ENCODE measurements at regions not wholly inside any gene's neighbourhood (a gene's known extent, or its start where the extent isn't known, plus 50 kb on each side); places are given as distances from the start of the nearest gene placed in this dataset.
"Not testable (repeated sequence)": the region's sequence is repeated elsewhere in the genome, so short reads cannot be mapped to it uniquely, and the experiment has no call there.

GRCh38 chr3:103866113-103866512 lies 1431.3 kb downstream of the ZPLD1 start:
- no peak for DNase-seq (ENCODE audit: low spot score)
- Mint-ChIP-seq H3K27ac (no peak overlapping the region), H3K9me3 (peaks cover 4% of the 10 kb centered on the region), H3K4me1 (ENCODE audit: low read depth in 2 of 2) (no peaks in the 10 kb centered on the region), H3K27me3 (no peaks in the 10 kb centered on the region), H3K36me3 (peaks cover 9% of the 10 kb centered on the region), H3K4me3 (no peak overlapping the region)
- no peak for ATAC-seq

DNA sequence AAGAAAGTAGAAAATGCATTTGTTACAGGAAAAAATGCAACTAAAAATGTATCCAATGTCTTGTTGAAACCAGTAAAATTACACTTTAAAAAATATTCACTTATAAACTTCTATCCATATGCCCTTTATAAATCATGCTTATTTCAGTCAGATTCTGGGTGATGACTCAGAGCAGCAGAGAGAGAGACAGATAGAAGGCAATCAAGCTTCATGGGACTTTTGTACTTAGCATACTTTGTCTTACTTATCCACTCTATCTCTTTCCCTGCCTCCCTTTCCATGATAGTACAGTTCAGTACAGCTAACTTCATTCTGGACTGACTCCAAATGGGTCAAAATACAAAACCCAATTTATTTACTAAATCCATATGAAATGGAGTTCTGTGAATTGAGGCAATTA lies 1438.2 kb downstream of the ZPLD1 start:
- Mint-ChIP-seq H3K9me3 (peaks cover 11% of the 10 kb centered on the region), H3K27me3 (no peaks in the 10 kb centered on the region), H3K4me1 (ENCODE audit: low read depth in 2 of 2) (no peaks in the 10 kb centered on the region), H3K4me3 (no peak overlapping the region), H3K27ac (no peak overlapping the region), H3K36me3 (peaks cover 4% of the 10 kb centered on the region)
- ATAC-seq (no peak), DNase-seq (ENCODE audit: low spot score) (no peak)

DNA sequence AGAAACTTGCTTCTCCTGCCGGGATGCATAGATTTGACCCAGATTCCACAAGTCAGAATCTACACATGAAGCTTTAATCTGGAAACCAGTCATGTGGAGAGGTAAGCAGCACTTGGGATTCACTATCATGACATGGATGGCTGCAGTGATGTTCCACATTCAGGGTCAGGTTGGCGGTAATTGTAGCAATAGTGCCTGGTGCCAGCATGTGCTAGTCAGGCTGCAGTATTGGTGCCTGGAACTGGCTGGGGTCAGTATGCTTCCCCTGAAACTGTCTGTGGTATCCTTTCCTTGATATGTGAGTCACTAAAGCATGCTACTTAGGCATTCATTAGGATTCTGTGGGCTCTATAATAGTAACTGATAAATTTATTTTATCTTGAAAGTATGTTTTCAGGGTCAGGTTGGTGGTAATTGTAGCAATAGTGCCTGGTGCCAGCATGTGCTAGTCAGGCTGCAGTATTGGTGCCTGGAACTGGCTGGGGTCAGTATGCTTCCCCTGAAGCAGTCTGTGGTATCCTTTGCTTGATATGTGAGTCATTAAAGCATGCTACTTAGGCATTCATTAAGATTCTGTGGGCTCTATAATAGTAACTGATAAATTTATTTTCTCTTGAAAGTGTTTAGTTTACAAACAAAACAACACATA lies 1439.2 kb downstream of the ZPLD1 start:
- DNase-seq (ENCODE audit: low spot score) (no peak), ATAC-seq (no peak)
- H3K4me3 Mint-ChIP-seq, result no peak overlapping the region
- H3K9me3 Mint-ChIP-seq, result peaks cover 12% of the 10 kb centered on the region
- H3K36me3 Mint-ChIP-seq, result peaks cover 4% of the 10 kb centered on the region
- no peaks in the 10 kb centered on the region for H3K4me1 Mint-ChIP-seq (ENCODE audit: low read depth in 2 of 2)
- H3K27ac Mint-ChIP-seq, result no peak overlapping the region
- H3K27me3 Mint-ChIP-seq, result no peaks in the 10 kb centered on the region

GRCh38 chr3:103881809-103882208 lies 1447.0 kb downstream of the ZPLD1 start:
- H3K27me3 Mint-ChIP-seq; DNase-seq (ENCODE audit: low spot score); H3K9me3 Mint-ChIP-seq; ATAC-seq; H3K4me1 Mint-ChIP-seq (ENCODE audit: low read depth in 2 of 2); H3K27ac Mint-ChIP-seq; H3K4me3 Mint-ChIP-seq; H3K36me3 Mint-ChIP-seq: not testable (repeated sequence)

- Mint-ChIP-seq H3K36me3 (no peaks in the 10 kb centered on the region), H3K4me1 (ENCODE audit: low read depth in 2 of 2) (no peaks in the 10 kb centered on the region), H3K9me3 (peaks cover 3% of the 10 kb centered on the region), H3K4me3 (no peak overlapping the region), H3K27ac (no peak overlapping the region), H3K27me3 (no peaks in the 10 kb centered on the region)
- DNase-seq (ENCODE audit: low spot score) (no peak), ATAC-seq (no peak)
These were observed 1454.9 kb downstream of the ZPLD1 start for GRCh38 chr3:103889675-103890074.

- Mint-ChIP-seq H3K9me3 (peaks cover 8% of the 10 kb centered on the region), H3K4me1 (ENCODE audit: low read depth in 2 of 2) (no peaks in the 10 kb centered on the region), H3K4me3 (no peak overlapping the region), H3K27ac (no peak overlapping the region), H3K36me3 (no peaks in the 10 kb centered on the region), H3K27me3 (no peaks in the 10 kb centered on the region)
- DNase-seq (ENCODE audit: low spot score), result no peak
- no peak for ATAC-seq
These were observed 1459.5 kb downstream of the ZPLD1 start for GRCh38 chr3:103894162-103894822.

DNA sequence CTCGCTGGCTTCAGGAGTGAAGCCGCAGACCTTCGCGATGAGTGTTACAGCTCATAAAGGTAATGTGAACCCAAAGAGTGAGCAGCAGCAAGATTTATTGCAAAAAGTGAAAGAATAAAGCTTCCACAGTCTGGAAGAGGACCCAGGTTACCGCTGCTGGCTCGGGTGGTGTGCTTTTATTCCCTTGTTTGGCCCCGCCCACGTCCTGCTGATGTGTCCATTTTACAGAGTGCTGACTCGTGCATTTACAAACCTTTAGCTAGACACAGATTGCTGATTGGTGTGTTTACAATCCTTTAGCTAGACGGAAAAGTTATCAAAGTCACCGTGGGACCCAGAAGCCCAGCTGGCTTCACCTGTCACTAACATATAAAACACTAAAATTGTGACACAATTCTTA lies 1464.5 kb downstream of the ZPLD1 start:
- H3K4me1 Mint-ChIP-seq (ENCODE audit: low read depth in 2 of 2), result no peaks in the 10 kb centered on the region
- no peak overlapping the region for H3K27ac Mint-ChIP-seq
- no peak overlapping the region for H3K4me3 Mint-ChIP-seq
- H3K9me3 Mint-ChIP-seq, result peaks cover 12% of the 10 kb centered on the region
- no peak for DNase-seq (ENCODE audit: low spot score)
- no peak for ATAC-seq
- no peaks in the 10 kb centered on the region for H3K36me3 Mint-ChIP-seq
- no peaks in the 10 kb centered on the region for H3K27me3 Mint-ChIP-seq

GRCh38 chr3:103904991-103905390 lies 1461.7 kb upstream of the ALCAM start:
- Mint-ChIP-seq H3K4me1 (ENCODE audit: low read depth in 2 of 2) (no peaks in the 10 kb centered on the region), H3K4me3 (no peak overlapping the region), H3K9me3 (peaks cover 14% of the 10 kb centered on the region), H3K27ac (no peak overlapping the region), H3K27me3 (no peaks in the 10 kb centered on the region), H3K36me3 (no peaks in the 10 kb centered on the region)
- DNase-seq (ENCODE audit: low spot score), result no peak
- ATAC-seq, result no peak

GRCh38 chr3:103906304-103906703 lies 1460.4 kb upstream of the ALCAM start:
- ATAC-seq (no peak), DNase-seq (ENCODE audit: low spot score) (no peak)
- no peak overlapping the region for H3K27ac Mint-ChIP-seq
- H3K4me1 Mint-ChIP-seq (ENCODE audit: low read depth in 2 of 2), result no peaks in the 10 kb centered on the region
- peaks cover 16% of the 10 kb centered on the region for H3K9me3 Mint-ChIP-seq
- no peaks in the 10 kb centered on the region for H3K36me3 Mint-ChIP-seq
- H3K4me3 Mint-ChIP-seq, result no peak overlapping the region
- H3K27me3 Mint-ChIP-seq, result no peaks in the 10 kb centered on the region

DNA sequence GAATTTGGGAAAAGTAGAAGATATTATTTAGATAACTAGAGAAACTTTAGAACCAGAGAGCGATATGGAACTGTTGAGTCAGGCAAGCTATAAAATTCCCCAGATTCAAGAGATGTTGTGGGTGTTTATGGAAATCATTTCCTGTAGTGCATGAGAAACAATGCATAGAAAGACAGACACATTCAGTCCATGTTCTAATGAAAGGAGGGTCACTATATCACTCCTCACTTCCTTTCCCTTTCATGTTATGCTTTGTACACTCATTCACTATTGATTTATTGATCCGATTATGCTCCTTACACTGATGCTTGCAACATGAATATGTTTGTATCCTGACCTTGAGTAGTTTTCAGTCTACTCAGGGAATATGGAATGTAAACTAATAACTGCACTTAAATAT lies 1459.9 kb upstream of the ALCAM start:
- Mint-ChIP-seq H3K4me1 (ENCODE audit: low read depth in 2 of 2) (no peaks in the 10 kb centered on the region), H3K4me3 (no peak overlapping the region), H3K27ac (no peak overlapping the region), H3K27me3 (no peaks in the 10 kb centered on the region), H3K36me3 (no peaks in the 10 kb centered on the region), H3K9me3 (peaks cover 16% of the 10 kb centered on the region)
- ATAC-seq, result no peak
- no peak for DNase-seq (ENCODE audit: low spot score)

DNA sequence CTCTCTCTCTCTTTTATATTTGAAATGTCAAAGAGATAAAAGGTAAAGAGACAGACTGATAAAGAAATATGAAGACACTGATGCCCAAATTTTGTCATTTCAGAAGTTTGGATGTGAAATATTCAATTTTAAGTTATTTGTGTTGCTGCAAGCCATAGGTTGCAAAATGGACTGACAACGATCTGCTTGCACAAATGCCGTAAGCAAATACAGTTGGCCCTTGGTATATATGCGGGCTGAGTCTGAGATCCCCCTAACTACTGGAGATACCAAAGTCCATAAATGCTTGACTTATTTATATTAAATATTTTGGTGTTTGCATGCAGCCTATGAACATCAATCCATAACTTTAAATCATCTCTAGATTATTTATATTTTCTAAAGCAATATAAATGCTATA lies 1459.1 kb upstream of the ALCAM start:
- H3K4me1 Mint-ChIP-seq (ENCODE audit: low read depth in 2 of 2), result no peaks in the 10 kb centered on the region
- peaks cover 14% of the 10 kb centered on the region for H3K9me3 Mint-ChIP-seq
- H3K27me3 Mint-ChIP-seq, result no peaks in the 10 kb centered on the region
- no peak for DNase-seq (ENCODE audit: low spot score)
- H3K4me3 Mint-ChIP-seq, result no peak overlapping the region
- no peaks in the 10 kb centered on the region for H3K36me3 Mint-ChIP-seq
- no peak for ATAC-seq
- H3K27ac Mint-ChIP-seq, result no peak overlapping the region

GRCh38 chr3:103909395-103909794 lies 1457.3 kb upstream of the ALCAM start:
- Mint-ChIP-seq H3K4me1 (ENCODE audit: low read depth in 2 of 2) (no peaks in the 10 kb centered on the region), H3K36me3 (no peaks in the 10 kb centered on the region), H3K27me3 (no peaks in the 10 kb centered on the region), H3K9me3 (peaks cover 14% of the 10 kb centered on the region), H3K27ac (no peak overlapping the region), H3K4me3 (no peak overlapping the region)
- DNase-seq (ENCODE audit: low spot score) (no peak), ATAC-seq (no peak)

DNA sequence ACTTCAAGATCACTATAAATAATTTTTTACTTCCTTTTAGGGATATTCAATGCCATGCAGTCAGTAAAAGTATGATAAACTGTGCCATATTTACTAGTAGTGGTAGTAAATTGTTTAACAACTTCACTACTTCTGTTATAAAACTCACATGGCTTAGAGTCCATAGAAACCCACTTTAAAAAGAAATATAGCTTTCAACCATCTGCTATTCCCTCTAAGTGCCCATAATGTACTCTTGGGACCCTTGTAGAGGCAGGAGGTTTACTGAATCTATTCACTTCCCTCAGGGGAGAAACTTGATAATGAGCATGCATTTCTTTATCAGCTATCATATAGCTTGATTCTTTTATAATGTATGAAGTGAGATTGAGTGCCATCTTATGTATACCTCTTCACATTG lies 1448.4 kb upstream of the ALCAM start:
- no peak for ATAC-seq
- Mint-ChIP-seq H3K36me3 (no peaks in the 10 kb centered on the region), H3K4me1 (ENCODE audit: low read depth in 2 of 2) (no peaks in the 10 kb centered on the region), H3K27me3 (no peaks in the 10 kb centered on the region), H3K27ac (no peak overlapping the region), H3K9me3 (no peaks in the 10 kb centered on the region), H3K4me3 (no peak overlapping the region)
- DNase-seq (ENCODE audit: low spot score), result no peak

DNA sequence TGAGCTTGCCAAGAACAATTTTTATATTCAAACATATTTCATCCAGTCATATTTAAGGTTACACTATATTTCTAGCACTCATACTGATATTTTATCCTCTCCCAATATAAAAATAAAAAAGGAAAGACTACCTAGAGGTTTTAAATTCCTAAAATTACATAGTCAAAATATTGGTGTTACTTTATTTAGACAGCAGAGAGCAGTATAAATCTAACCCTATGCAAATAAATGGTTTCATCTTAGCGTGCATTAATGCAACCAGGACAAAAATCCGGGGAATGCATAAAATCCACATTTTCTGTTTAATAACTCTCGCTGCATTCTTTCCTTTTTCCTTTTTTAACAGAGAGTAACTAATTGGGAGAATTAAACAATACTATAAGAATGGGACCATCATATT lies 1447.4 kb upstream of the ALCAM start:
- H3K9me3 Mint-ChIP-seq, result no peaks in the 10 kb centered on the region
- no peak overlapping the region for H3K4me3 Mint-ChIP-seq
- no peaks in the 10 kb centered on the region for H3K4me1 Mint-ChIP-seq (ENCODE audit: low read depth in 2 of 2)
- H3K27me3 Mint-ChIP-seq, result no peaks in the 10 kb centered on the region
- ATAC-seq, result no peak
- H3K27ac Mint-ChIP-seq, result no peak overlapping the region
- H3K36me3 Mint-ChIP-seq, result no peaks in the 10 kb centered on the region
- no peak for DNase-seq (ENCODE audit: low spot score)

DNA sequence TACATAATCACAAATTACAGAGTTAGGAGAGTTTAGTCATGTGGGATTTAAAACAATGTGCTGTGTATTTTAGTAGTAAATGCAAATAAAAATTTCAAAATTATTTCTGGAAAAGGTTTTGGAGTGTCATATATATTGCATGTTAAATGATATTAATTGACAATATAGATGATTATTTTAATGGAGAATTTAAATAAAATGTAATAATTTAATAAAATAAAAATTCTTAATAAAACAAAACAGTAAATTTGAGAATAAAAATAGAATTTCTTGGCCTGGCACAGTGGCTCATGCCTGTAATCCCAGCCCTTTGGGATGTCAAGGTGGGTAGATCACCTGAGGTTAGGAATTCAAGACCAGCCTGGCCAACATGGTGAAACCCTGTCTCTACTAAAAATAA lies 1442.8 kb upstream of the ALCAM start:
- Mint-ChIP-seq H3K27me3 (no peaks in the 10 kb centered on the region), H3K27ac (no peak overlapping the region), H3K4me1 (ENCODE audit: low read depth in 2 of 2) (no peaks in the 10 kb centered on the region), H3K4me3 (no peak overlapping the region), H3K36me3 (peaks cover 5% of the 10 kb centered on the region), H3K9me3 (peaks cover 5% of the 10 kb centered on the region)
- no peak for ATAC-seq
- no peak for DNase-seq (ENCODE audit: low spot score)
